Stimulated activated naive CD4-positive, alpha-beta T cell treated with Interleukin-2 at 50 U/mL for 16 hours (primary cell): ENCODE measurements at regions not wholly inside any gene's neighbourhood (a gene's known extent, or its start where the extent isn't known, plus 50 kb on each side); places are given as distances from the start of the nearest gene placed in this dataset.

Experiments used
- DNase-seq: peaks from one replicate; lab custom pipeline; 2025; lab: John Stamatoyannopoulos, UW

GRCh38 chr1:157289424-157290105, 151.4 kb upstream of the ETV3 start:
- DNase-seq, result no peak

GRCh38 chr1:157288996-157289395, 150.8 kb upstream of the ETV3 start:
- DNase-seq, result no peak

GRCh38 chr1:157288492-157288891, 150.3 kb upstream of the ETV3 start:
- DNase-seq, result no peak

- no peak for DNase-seq
Observed at GRCh38 chr1:157288006-157288405, 149.8 kb upstream of the ETV3 start.

- DNase-seq, result no peak
Observed at GRCh38 chr1:157287462-157287861, 149.3 kb upstream of the ETV3 start.

- no peak for DNase-seq
Observed at GRCh38 chr1:157286646-157287420, 148.6 kb upstream of the ETV3 start.

GRCh38 chr1:157286096-157286495, 147.9 kb upstream of the ETV3 start:
- DNase-seq, result no peak

- no peak for DNase-seq
Observed at GRCh38 chr1:157284451-157284850, 146.3 kb upstream of the ETV3 start.

- DNase-seq, result no peak
Observed at GRCh38 chr1:157279802-157280140, 141.6 kb upstream of the ETV3 start.

- DNase-seq, result no peak
Observed at GRCh38 chr1:157279138-157279801, 141.1 kb upstream of the ETV3 start.

- DNase-seq, result no peak
Observed at GRCh38 chr1:157278383-157279137, 140.4 kb upstream of the ETV3 start.

- DNase-seq, result no peak
Observed at GRCh38 chr1:157277913-157278312, 139.7 kb upstream of the ETV3 start.

GRCh38 chr1:157277281-157277680, 139.1 kb upstream of the ETV3 start:
- no peak for DNase-seq

- no peak for DNase-seq
Observed at GRCh38 chr1:157274698-157275534, 136.7 kb upstream of the ETV3 start.

- no peak for DNase-seq
Observed at GRCh38 chr1:157272729-157273524, 134.7 kb upstream of the ETV3 start.

- no peak for DNase-seq
Observed at GRCh38 chr1:157272264-157272663, 134.1 kb upstream of the ETV3 start.

GRCh38 chr1:157270705-157271274, 132.6 kb upstream of the ETV3 start:
- no peak for DNase-seq

- DNase-seq, result no peak
Observed at GRCh38 chr1:157269656-157270375, 131.6 kb upstream of the ETV3 start.

GRCh38 chr1:157262891-157263290, 124.7 kb upstream of the ETV3 start:
- no peak for DNase-seq

GRCh38 chr1:157262422-157262821, 124.2 kb upstream of the ETV3 start:
- no peak for DNase-seq
